Neural crest cell (in vitro differentiated cells): ENCODE measurements at regions not wholly inside any gene's neighbourhood (a gene's known extent, or its start where the extent isn't known, plus 50 kb on each side); places are given as distances from the start of the nearest gene placed in this dataset.

Experiments
- DNase-seq: peaks from one replicate; pipeline ENCODE4 v3.0.0; 2021; ENCODE audit warnings: low read depth, mixed read lengths, low spot score
- H3K27ac Mint-ChIP-seq: one replicate; pipeline ENCODE4 v1.8.0; 2021; ENCODE audit warnings: mild to moderate bottlenecking, mixed read lengths; ENCODE audit not compliant: unreplicated experiment
- H3K27me3 Mint-ChIP-seq: 2 replicates; pipeline ENCODE4 v1.8.0; 2021; ENCODE audit warnings: low read depth, mild to moderate bottlenecking, mixed read lengths
- H3K36me3 Mint-ChIP-seq: 2 replicates; pipeline ENCODE4 v1.8.0; 2021; ENCODE audit warnings: low read depth, mild to moderate bottlenecking, mixed read lengths
- H3K4me1 Mint-ChIP-seq: 2 replicates; pipeline ENCODE4 v1.8.0; 2021; ENCODE audit warnings: mixed read lengths
- H3K4me3 Mint-ChIP-seq: one replicate; pipeline ENCODE4 v1.8.0; 2021; ENCODE audit warnings: mild to moderate bottlenecking, mixed read lengths
- H3K9me3 Mint-ChIP-seq: 2 replicates; pipeline ENCODE4 v1.8.0; 2021; ENCODE audit warnings: mixed read lengths
- TF ChIP-seq, protein P1 (sequence below): fragments of 200-600 bp; sonication (generic); conservative IDR thresholded peaks from 2 replicates; pipeline ENCODE4 v1.5.0; 2021; ENCODE audit warnings: antibody characterized with exemption, mild to moderate bottlenecking

DNA sequence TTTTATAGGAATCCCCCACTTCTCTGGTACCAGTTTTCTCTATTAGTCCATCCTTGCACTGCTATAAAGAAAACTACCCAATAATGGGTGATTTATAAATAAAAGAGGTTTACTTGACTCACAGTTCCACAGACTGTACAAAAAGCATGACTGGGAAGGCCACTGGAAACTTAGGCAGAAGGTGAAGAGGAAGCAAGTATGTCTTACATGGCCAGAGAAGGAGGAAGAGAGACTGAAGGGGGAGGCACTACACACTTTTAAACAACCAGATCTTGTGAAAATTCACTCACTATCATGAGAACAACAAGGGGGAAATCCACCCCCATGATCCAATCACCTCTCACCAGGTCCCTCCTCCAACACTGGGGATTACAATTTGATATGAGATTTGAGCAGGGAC is 68.9 kb upstream of the GNAZ start:
- Mint-ChIP-seq H3K4me1 (no peaks in the 10 kb centered on the region), H3K27ac (no peak overlapping the region), H3K36me3 (no peaks in the 10 kb centered on the region), H3K9me3 (peaks cover 21% of the 10 kb centered on the region), H3K27me3 (peaks cover 70% of the 10 kb centered on the region), H3K4me3 (no peak overlapping the region)
- TF ChIP-seq, protein P1, sequence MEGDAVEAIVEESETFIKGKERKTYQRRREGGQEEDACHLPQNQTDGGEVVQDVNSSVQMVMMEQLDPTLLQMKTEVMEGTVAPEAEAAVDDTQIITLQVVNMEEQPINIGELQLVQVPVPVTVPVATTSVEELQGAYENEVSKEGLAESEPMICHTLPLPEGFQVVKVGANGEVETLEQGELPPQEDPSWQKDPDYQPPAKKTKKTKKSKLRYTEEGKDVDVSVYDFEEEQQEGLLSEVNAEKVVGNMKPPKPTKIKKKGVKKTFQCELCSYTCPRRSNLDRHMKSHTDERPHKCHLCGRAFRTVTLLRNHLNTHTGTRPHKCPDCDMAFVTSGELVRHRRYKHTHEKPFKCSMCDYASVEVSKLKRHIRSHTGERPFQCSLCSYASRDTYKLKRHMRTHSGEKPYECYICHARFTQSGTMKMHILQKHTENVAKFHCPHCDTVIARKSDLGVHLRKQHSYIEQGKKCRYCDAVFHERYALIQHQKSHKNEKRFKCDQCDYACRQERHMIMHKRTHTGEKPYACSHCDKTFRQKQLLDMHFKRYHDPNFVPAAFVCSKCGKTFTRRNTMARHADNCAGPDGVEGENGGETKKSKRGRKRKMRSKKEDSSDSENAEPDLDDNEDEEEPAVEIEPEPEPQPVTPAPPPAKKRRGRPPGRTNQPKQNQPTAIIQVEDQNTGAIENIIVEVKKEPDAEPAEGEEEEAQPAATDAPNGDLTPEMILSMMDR, result no peak
- no peak for DNase-seq

DNA sequence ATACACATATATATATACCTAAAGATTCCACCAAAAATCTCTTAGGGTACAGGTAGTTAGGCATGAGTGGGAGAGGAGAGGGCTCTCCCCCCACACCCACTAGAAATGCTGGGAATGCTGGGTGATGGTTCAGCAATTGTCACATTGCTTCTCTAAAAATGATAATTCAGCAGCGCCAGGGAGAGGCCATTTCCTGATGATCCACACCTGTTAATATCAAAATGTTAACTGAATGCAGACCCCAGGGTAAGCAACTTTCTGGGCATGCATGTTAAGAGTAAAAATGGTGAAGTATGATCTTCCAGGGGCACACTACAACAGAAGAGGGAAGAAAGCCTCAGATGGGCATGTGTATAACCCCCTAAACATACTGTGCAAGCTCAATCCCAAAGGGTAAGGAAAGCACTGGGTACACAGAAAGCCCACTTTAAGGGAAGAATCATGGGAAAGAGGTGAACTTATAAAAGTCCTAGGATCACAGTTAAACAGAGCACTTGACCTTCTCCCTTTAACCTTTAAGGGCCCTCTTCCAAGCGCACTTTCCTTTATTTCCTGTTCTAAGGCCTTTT is 67.6 kb upstream of the GNAZ start:
- no peak overlapping the region for H3K27ac Mint-ChIP-seq
- H3K4me3 Mint-ChIP-seq, result no peak overlapping the region
- peaks cover 72% of the 10 kb centered on the region for H3K27me3 Mint-ChIP-seq
- no peaks in the 10 kb centered on the region for H3K36me3 Mint-ChIP-seq
- H3K9me3 Mint-ChIP-seq, result peaks cover 12% of the 10 kb centered on the region
- no peak for DNase-seq
- no peaks in the 10 kb centered on the region for H3K4me1 Mint-ChIP-seq
- TF ChIP-seq, protein P1, result no peak

DNA sequence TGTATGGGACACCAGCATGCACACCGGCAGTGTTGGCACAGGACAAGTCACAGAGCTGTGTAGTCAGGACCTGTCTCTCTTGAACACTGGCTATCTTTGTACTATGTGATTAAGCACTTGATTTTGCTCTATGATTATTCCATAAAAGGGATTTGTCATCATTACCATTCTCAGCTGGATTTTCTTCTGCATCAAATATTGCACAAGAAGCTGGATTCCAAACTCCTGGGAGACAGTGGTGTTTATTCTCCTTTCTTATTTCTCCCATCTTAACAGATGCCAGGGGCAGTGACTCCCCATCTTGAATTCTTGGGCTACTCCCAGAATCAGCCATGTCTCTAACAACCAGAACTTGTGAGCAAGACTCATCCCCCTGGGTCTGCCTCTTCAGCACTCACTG is 62.5 kb upstream of the GNAZ start:
- Mint-ChIP-seq H3K27ac (no peak overlapping the region), H3K9me3 (no peaks in the 10 kb centered on the region), H3K36me3 (no peaks in the 10 kb centered on the region), H3K4me3 (no peak overlapping the region), H3K27me3 (peaks cover 49% of the 10 kb centered on the region), H3K4me1 (peaks cover 8% of the 10 kb centered on the region)
- DNase-seq, result no peak
- TF ChIP-seq, protein P1, result no peak

DNA sequence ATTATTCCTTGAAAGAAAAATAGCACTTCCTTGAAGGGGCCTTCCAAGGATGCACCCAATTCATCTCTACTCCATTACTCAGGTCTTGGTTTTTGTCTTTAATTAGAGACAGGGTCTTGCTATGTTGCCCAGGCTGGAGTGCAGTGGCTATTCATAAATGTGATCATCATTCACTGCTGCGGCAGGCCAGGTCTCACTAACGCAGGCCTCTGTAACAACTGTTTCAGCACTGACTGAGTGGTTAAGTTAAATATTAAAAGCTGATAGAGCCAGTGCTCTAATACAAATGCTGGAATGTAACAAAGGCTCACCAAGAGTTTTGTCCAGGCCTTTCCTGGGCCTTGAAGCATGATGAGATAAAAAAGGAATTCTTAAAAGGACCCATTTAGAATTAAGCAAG is 61.4 kb upstream of the GNAZ start:
- Mint-ChIP-seq H3K36me3 (no peaks in the 10 kb centered on the region), H3K27me3 (peaks cover 39% of the 10 kb centered on the region), H3K4me3 (no peak overlapping the region), H3K4me1 (peaks cover 8% of the 10 kb centered on the region), H3K27ac (no peak overlapping the region), H3K9me3 (no peaks in the 10 kb centered on the region)
- no peak for DNase-seq
- TF ChIP-seq, protein P1, result no peak
